Mucosa of stomach (tissue), 1 donor: ENCODE measurements at regions not wholly inside any gene's neighbourhood (a gene's known extent, or its start where the extent isn't known, plus 50 kb on each side); places are given as distances from the start of the nearest gene placed in this dataset.
A peak's percentile ranks its signal among the peaks of the same experiment; 100 is the strongest.
"Not testable (repeated sequence)": the region's sequence is repeated elsewhere in the genome, so short reads cannot be mapped to it uniquely, and the experiment has no call there.

ENCODE experiments used
- H3K27me3 ChIP-seq: one replicate; pipeline ENCODE4 v1.7.0; 2013; ENCODE audit warnings: mild to moderate bottlenecking, low read length; ENCODE audit not compliant: control insufficient read depth, insufficient read depth
- H3K36me3 ChIP-seq: one replicate; pipeline ENCODE4 v1.7.0; 2013; ENCODE audit warnings: low read length; ENCODE audit not compliant: control insufficient read depth, insufficient read depth
- H3K4me1 ChIP-seq: one replicate; pipeline ENCODE4 v1.7.0; 2013; ENCODE audit warnings: mild to moderate bottlenecking, low read length; ENCODE audit not compliant: control insufficient read depth, insufficient read depth
- H3K4me3 ChIP-seq: one replicate; pipeline ENCODE4 v1.7.0; 2013; ENCODE audit warnings: low read length
- H3K9ac ChIP-seq: one replicate; pipeline ENCODE4 v1.7.0; 2013; ENCODE audit warnings: mild to moderate bottlenecking, low read length, moderate library complexity
- H3K9me3 ChIP-seq: one replicate; pipeline ENCODE4 v1.7.0; 2013; ENCODE audit warnings: mild to moderate bottlenecking, low read length, moderate library complexity; ENCODE audit not compliant: control insufficient read depth
- donor health status: Pancreatic carcinoma.

DNA sequence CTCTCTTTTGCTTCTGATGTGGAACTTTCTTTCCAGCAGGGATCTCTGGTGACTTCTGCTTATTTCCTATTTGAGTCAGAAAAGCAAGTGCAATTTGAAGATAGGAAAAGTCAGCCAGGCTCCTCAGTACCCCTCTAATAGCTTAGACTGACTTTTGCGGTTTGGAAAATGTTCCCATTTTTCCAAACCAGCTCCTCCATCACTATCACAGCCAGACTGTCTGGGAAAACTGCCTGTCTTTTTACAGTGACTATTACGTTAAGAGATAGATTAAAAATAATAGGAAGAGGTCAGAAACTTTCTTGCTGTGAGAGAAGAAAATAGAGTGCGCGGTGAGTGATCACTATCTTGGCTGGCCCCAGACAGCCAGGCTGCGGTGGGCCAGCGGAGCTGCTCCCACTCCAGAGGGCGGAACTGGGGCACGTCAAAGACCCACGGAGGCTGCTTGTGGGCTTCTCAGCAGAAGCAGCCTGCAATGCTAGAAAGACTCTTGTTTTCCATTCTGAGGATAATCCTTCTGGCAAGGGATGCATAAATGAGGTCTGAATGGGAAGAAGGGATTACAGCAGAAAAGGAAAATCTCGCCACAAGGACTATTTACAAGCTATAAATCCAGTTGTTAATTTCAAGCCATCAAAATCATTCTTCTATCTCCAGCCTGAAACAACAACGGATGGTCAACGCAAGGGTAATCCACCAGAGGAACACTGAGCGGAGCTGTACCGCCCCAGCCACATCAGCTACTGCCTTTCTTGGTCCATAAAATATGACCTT lies 151.0 kb upstream of the MSX2 start:
- Histone ChIP-seq H3K36me3 (no peaks in the 10 kb centered on the region), H3K4me3 (no peak overlapping the region), H3K9me3 (no peaks in the 10 kb centered on the region), H3K9ac (no peak overlapping the region), H3K4me1 (peaks cover 8% of the 10 kb centered on the region), H3K27me3 (no peaks in the 10 kb centered on the region)

DNA sequence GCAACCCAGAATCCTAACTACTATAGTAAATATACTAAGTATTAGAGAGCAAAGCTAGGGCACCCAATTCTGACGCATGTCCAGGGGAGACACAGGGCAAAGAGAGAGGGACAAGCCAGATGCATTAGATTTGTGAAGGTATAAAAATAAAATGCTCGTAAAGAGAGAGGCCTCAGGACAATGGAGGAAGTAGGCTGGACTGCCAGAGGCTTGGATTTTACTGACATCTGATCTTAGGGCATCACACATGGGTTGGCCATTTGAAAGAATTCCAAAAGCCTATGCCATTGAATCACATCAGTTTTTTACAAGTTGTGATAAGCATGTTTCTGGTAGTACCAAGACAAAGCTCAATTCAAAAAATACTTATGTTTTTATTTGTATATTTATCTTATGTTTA lies 149.3 kb upstream of the MSX2 start:
- Histone ChIP-seq H3K9ac (no peak overlapping the region), H3K4me3 (no peak overlapping the region), H3K4me1 (peaks cover 8% of the 10 kb centered on the region), H3K9me3 (no peaks in the 10 kb centered on the region), H3K36me3 (no peaks in the 10 kb centered on the region), H3K27me3 (no peaks in the 10 kb centered on the region)

- Histone ChIP-seq H3K9ac (no peak overlapping the region), H3K4me1 (peaks cover 8% of the 10 kb centered on the region), H3K9me3 (no peaks in the 10 kb centered on the region), H3K4me3 (no peak overlapping the region), H3K36me3 (no peaks in the 10 kb centered on the region), H3K27me3 (no peaks in the 10 kb centered on the region)
Measured at GRCh38 chr5:174576042-174576441, 148.3 kb upstream of the MSX2 start.

DNA sequence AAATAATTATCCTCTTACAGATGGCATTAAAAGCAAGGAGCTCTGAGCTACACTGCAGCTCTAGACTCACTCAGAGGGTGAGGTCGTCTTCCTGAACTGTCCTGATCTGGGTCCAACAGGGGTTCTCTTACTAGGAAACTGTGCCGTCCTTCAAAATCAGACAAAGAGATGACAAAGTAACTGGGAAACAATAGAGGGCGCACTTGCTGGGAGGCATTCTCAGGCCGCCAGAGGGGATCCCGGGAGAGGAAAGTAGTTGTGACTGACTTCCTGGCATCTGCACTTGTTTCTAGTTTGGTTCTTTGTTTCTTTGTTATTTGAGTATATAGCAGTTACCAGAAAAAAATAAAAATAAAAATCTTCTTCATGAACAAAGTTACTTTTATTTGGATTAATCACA lies 142.9 kb upstream of the MSX2 start:
- H3K4me3 ChIP-seq, result no peak overlapping the region
- peaks cover 12% of the 10 kb centered on the region for H3K4me1 ChIP-seq
- H3K9ac ChIP-seq, result no peak overlapping the region

GRCh38 chr5:174581894-174582293 lies 142.5 kb upstream of the MSX2 start:
- no peaks in the 10 kb centered on the region for H3K27me3 ChIP-seq
- H3K4me3 ChIP-seq, result no peak overlapping the region
- no peak overlapping the region for H3K9ac ChIP-seq
- H3K4me1 ChIP-seq, result peaks cover 12% of the 10 kb centered on the region
- H3K9me3 ChIP-seq, result no peaks in the 10 kb centered on the region
- H3K36me3 ChIP-seq, result no peaks in the 10 kb centered on the region

More for the DNA sequence above, 142.9 kb upstream of the MSX2 start:
- H3K36me3 ChIP-seq, result no peaks in the 10 kb centered on the region
- H3K9me3 ChIP-seq, result no peaks in the 10 kb centered on the region
- no peaks in the 10 kb centered on the region for H3K27me3 ChIP-seq

GRCh38 chr5:174583071-174583470 lies 141.3 kb upstream of the MSX2 start:
- H3K36me3 ChIP-seq, result no peaks in the 10 kb centered on the region
- no peak overlapping the region for H3K4me3 ChIP-seq
- no peaks in the 10 kb centered on the region for H3K27me3 ChIP-seq
- peaks cover 4% of the 10 kb centered on the region for H3K4me1 ChIP-seq
- H3K9me3 ChIP-seq, result no peaks in the 10 kb centered on the region
- no peak overlapping the region for H3K9ac ChIP-seq

DNA sequence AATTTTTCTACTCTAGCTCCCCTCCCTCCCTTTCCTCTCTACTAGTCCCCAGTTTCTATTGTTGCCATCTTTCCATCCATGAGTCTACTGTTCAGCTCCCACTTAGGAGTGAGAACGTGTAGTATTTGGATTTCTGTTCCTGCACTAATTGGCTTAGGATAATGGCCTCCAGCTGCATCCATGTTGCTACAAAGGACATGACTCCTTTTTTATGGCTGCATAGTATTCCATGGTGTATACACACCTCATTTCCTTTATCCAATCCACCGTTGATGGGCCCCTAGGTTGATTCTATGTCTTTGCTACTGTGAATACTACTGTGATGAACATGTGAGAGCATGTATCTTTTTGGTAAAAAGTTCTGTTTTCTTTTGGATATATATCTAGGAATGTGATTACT lies 138.9 kb upstream of the MSX2 start:
- H3K9ac ChIP-seq, result no peak overlapping the region
- no peaks in the 10 kb centered on the region for H3K27me3 ChIP-seq
- no peaks in the 10 kb centered on the region for H3K9me3 ChIP-seq

GRCh38 chr5:174586163-174586562 lies 138.2 kb upstream of the MSX2 start:
- H3K27me3 ChIP-seq, H3K9ac ChIP-seq, H3K36me3 ChIP-seq, H3K9me3 ChIP-seq, H3K4me3 ChIP-seq, H3K4me1 ChIP-seq: not testable (repeated sequence)

More for the DNA sequence above, 138.9 kb upstream of the MSX2 start:
- Histone ChIP-seq H3K36me3 (no peaks in the 10 kb centered on the region), H3K4me3 (no peak overlapping the region), H3K4me1 (peaks cover 4% of the 10 kb centered on the region)

GRCh38 chr5:174589011-174589410 lies 135.4 kb upstream of the MSX2 start:
- H3K36me3 ChIP-seq, result no peaks in the 10 kb centered on the region
- no peaks in the 10 kb centered on the region for H3K9me3 ChIP-seq
- no peaks in the 10 kb centered on the region for H3K4me1 ChIP-seq
- H3K9ac ChIP-seq, result no peak overlapping the region
- no peaks in the 10 kb centered on the region for H3K27me3 ChIP-seq
- H3K4me3 ChIP-seq, result no peak overlapping the region

- Histone ChIP-seq H3K9me3 (no peaks in the 10 kb centered on the region), H3K36me3 (no peaks in the 10 kb centered on the region), H3K4me1 (no peaks in the 10 kb centered on the region), H3K27me3 (no peaks in the 10 kb centered on the region), H3K4me3 (no peak overlapping the region), H3K9ac (no peak overlapping the region)
Measured at GRCh38 chr5:174589599-174589998, 134.8 kb upstream of the MSX2 start.

DNA sequence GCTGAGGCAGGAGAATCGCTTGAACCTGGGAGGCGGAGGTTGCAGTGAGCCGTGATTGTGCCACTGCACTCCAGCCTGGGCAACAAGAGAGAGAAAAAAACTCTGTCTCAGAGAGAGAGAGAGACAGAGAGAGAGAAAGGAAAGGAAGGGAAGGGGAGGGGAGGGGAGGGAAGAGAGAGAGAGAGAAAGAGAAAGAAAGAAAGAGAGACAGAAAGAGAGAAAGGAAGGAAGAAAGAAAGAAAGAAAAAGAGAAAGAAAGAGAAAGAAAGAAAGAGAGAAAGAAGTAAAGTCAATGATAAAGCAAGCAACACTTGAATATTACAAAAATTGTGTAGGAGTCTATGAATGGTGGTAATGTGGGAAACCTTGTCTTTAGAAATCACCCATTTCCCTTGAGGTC lies 133.6 kb upstream of the MSX2 start:
- Histone ChIP-seq H3K4me3 (no peak overlapping the region), H3K9ac (no peak overlapping the region), H3K4me1 (no peaks in the 10 kb centered on the region), H3K9me3 (no peaks in the 10 kb centered on the region), H3K27me3 (no peaks in the 10 kb centered on the region), H3K36me3 (no peaks in the 10 kb centered on the region)

- Histone ChIP-seq H3K27me3 (peaks cover 4% of the 10 kb centered on the region), H3K36me3 (no peaks in the 10 kb centered on the region), H3K9me3 (no peaks in the 10 kb centered on the region), H3K9ac (no peak overlapping the region), H3K4me1 (peaks cover 13% of the 10 kb centered on the region), H3K4me3 (no peak overlapping the region)
Measured at GRCh38 chr5:174596429-174596828, 128.0 kb upstream of the MSX2 start.

- H3K36me3 ChIP-seq, result no peaks in the 10 kb centered on the region
- H3K4me1 ChIP-seq, result peaks cover 18% of the 10 kb centered on the region
- H3K9ac ChIP-seq, result peak overlapping the region; percentile 62
- peak overlapping the region; percentile 29 for H3K4me3 ChIP-seq
- H3K27me3 ChIP-seq, result peaks cover 4% of the 10 kb centered on the region
- H3K9me3 ChIP-seq, result no peaks in the 10 kb centered on the region
Measured at GRCh38 chr5:174599992-174600391, 124.4 kb upstream of the MSX2 start.
